GM12865 (cell line): ENCODE measurements at regions not wholly inside any gene's neighbourhood (a gene's known extent, or its start where the extent isn't known, plus 50 kb on each side); places are given as distances from the start of the nearest gene placed in this dataset.

Experiments
- DNase-seq: peaks from one replicate; pipeline ENCODE4 v3.0.0; 2010; ENCODE audit warnings: low read depth
- H3K4me3 ChIP-seq: 2 replicates; pipeline ENCODE4 v1.5.1; 2011; ENCODE audit warnings: mild to moderate bottlenecking, low read depth, low read length, control low read depth
- TF ChIP-seq, protein P1 (sequence below): IDR thresholded peaks from 2 replicates; pipeline ENCODE4 v1.5.1; 2011; ENCODE audit warnings: low read length, control low read depth, low read depth, inconsistent platforms; ENCODE audit not compliant: insufficient read depth; ENCODE audit errors: missing control alignments

GRCh38 chr7:25348104-25348503 lies 119.8 kb upstream of the NPVF start:
- DNase-seq, result no peak
- TF ChIP-seq, protein P1, sequence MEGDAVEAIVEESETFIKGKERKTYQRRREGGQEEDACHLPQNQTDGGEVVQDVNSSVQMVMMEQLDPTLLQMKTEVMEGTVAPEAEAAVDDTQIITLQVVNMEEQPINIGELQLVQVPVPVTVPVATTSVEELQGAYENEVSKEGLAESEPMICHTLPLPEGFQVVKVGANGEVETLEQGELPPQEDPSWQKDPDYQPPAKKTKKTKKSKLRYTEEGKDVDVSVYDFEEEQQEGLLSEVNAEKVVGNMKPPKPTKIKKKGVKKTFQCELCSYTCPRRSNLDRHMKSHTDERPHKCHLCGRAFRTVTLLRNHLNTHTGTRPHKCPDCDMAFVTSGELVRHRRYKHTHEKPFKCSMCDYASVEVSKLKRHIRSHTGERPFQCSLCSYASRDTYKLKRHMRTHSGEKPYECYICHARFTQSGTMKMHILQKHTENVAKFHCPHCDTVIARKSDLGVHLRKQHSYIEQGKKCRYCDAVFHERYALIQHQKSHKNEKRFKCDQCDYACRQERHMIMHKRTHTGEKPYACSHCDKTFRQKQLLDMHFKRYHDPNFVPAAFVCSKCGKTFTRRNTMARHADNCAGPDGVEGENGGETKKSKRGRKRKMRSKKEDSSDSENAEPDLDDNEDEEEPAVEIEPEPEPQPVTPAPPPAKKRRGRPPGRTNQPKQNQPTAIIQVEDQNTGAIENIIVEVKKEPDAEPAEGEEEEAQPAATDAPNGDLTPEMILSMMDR, result no peak
- H3K4me3 ChIP-seq, result no peak overlapping the region

GRCh38 chr7:25349283-25350017 lies 121.2 kb upstream of the NPVF start:
- DNase-seq, result no peak
- H3K4me3 ChIP-seq, result no peak overlapping the region
- TF ChIP-seq, protein P1, result no peak

GRCh38 chr7:25350041-25350440 lies 121.8 kb upstream of the NPVF start:
- no peak for DNase-seq
- TF ChIP-seq, protein P1, result no peak
- no peak overlapping the region for H3K4me3 ChIP-seq

DNA sequence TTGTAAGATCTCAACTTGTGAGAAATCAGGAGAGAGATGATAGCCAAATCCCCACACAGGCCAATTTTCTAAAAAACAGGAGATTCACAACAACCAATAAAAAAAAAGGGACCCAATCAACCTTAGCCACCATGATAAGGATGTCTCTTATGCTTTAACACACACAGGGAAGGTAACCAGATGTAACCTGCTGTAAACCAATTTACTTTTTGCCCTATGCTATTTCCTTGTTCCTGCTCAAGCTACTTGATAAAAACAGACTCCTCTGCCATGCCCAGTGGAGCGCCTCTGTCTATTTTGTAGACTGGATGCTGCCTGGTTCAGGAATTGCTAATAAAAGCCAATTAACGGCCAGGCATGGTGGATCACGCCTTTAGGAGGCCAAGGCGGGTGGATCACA lies 123.5 kb upstream of the NPVF start:
- TF ChIP-seq, protein P1, result no peak
- H3K4me3 ChIP-seq, result no peak overlapping the region
- no peak for DNase-seq

- DNase-seq, result no peak
- TF ChIP-seq, protein P1, result no peak
These were observed 124.9 kb upstream of the NPVF start for GRCh38 chr7:25353196-25353595.

GRCh38 chr7:25353732-25354131 lies 125.4 kb upstream of the NPVF start:
- TF ChIP-seq, protein P1, result no peak
- no peak for DNase-seq
- no peak overlapping the region for H3K4me3 ChIP-seq

More at GRCh38 chr7:25353196-25353595, 124.9 kb upstream of the NPVF start:
- no peak overlapping the region for H3K4me3 ChIP-seq
